KG1 (cell line): ENCODE measurements at regions not wholly inside any gene's neighbourhood (a gene's known extent, or its start where the extent isn't known, plus 50 kb on each side); places are given as distances from the start of the nearest gene placed in this dataset.

ENCODE experiments used
- DNase-seq: peaks from one replicate; lab custom pipeline; 2025; lab: John Stamatoyannopoulos, UW

- no peak for DNase-seq
Measured at GRCh38 chr1:25081496-25081895, 150.8 kb downstream of the SYF2 start.

GRCh38 chr1:25080294-25081209 lies 150.5 kb upstream of the RUNX3 start:
- no peak for DNase-seq

GRCh38 chr1:25079048-25079447 lies 149.0 kb upstream of the RUNX3 start:
- no peak for DNase-seq

- DNase-seq = no peak
Measured at GRCh38 chr1:25074351-25075227, 144.5 kb upstream of the RUNX3 start.

- DNase-seq = no peak
Measured at GRCh38 chr1:25073640-25074270, 143.7 kb upstream of the RUNX3 start.

GRCh38 chr1:25072461-25072860 lies 142.4 kb upstream of the RUNX3 start:
- no peak for DNase-seq

GRCh38 chr1:25068829-25069228 lies 138.8 kb upstream of the RUNX3 start:
- DNase-seq = no peak

- DNase-seq = no peak
Measured at GRCh38 chr1:25068316-25068715, 138.2 kb upstream of the RUNX3 start.

GRCh38 chr1:25067518-25068251 lies 137.6 kb upstream of the RUNX3 start:
- no peak for DNase-seq

GRCh38 chr1:25066731-25067517 lies 136.8 kb upstream of the RUNX3 start:
- DNase-seq = no peak

GRCh38 chr1:25066256-25066655 lies 136.2 kb upstream of the RUNX3 start:
- DNase-seq = no peak

- DNase-seq = no peak
Measured at GRCh38 chr1:25065795-25066238, 135.7 kb upstream of the RUNX3 start.

- no peak for DNase-seq
Measured at GRCh38 chr1:25065321-25065721, 135.2 kb upstream of the RUNX3 start.

GRCh38 chr1:25064465-25065240 lies 134.6 kb upstream of the RUNX3 start:
- DNase-seq = no peak

GRCh38 chr1:25063591-25064416 lies 133.7 kb upstream of the RUNX3 start:
- no peak for DNase-seq

GRCh38 chr1:25062621-25063255 lies 132.7 kb upstream of the RUNX3 start:
- no peak for DNase-seq

- no peak for DNase-seq
Measured at GRCh38 chr1:25061261-25061995, 131.4 kb upstream of the RUNX3 start.

- no peak for DNase-seq
Measured at GRCh38 chr1:25057188-25057587, 127.1 kb upstream of the RUNX3 start.
